Peyer's patch (tissue), 4 donors: ENCODE measurements at regions not wholly inside any gene's neighbourhood (a gene's known extent, or its start where the extent isn't known, plus 50 kb on each side); places are given as distances from the start of the nearest gene placed in this dataset.

Source experiments
- CTCF ChIP-seq, 6 experiments: fragments of 450-650 bp in 4 of 6; fragments of 200-600 bp in 2 of 6; sonication (generic) in 1 of 6; IDR thresholded peaks; one replicate each; pipeline ENCODE4 v1.5.1; 2017 to 2019; ENCODE audit warnings: antibody characterized with exemption in 6 of 6, mild to moderate bottlenecking in 3 of 6, moderate library complexity in 1 of 6
- POLR2A ChIP-seq, 2 donors: fragments of 450-650 bp; IDR thresholded peaks; one replicate each; pipeline ENCODE4 v1.5.1; 2017; ENCODE audit warnings: antibody characterized with exemption in 2 of 2, mild to moderate bottlenecking in 2 of 2, moderate library complexity in 2 of 2

- TF ChIP-seq CTCF (IDR thresholded peaks at IDR 0.05) (no peak), POLR2A (IDR thresholded peaks at IDR 0.05) (no peak)
Observed at GRCh38 chr3:164080208-164080607, 998.1 kb downstream of the SI start.
